HepG2 (cell line): ENCODE measurements at regions not wholly inside any gene's neighbourhood (a gene's known extent, or its start where the extent isn't known, plus 50 kb on each side); places are given as distances from the start of the nearest gene placed in this dataset.

Experiments used
- ATAC-seq: fragments of 200-7000 bp; cut with Tn5 transposase; 3 replicates; pipeline ENCODE4 v1.9.1; 2020; ENCODE audit warnings: mild to moderate bottlenecking, moderate library complexity
- BruUV-seq: library from RNA; stranded (reverse); fragments of 400-500 nt; replicated peaks from 2 replicates; lab custom pipeline; 2021; lab: Mats Ljungman, UMichigan
- CTCF ChIA-PET: fragments of 300-600 bp; formaldehyde crosslinking; extraction: SDS; loops from one replicate; lab custom pipeline; 2021; ENCODE audit warnings: low total read pairs, inconsistent platforms, low intra/inter-chr PET ratio; lab: Yijun Ruan, JAX
- POLR2A ChIA-PET: fragments of 350-600 bp; sonication (Branson Sonifier 250); formaldehyde crosslinking; loops from one replicate; lab custom pipeline; 2020; ENCODE audit warnings: antibody characterized with exemption, inconsistent platforms; lab: Yijun Ruan, JAX
- DNase-seq: peaks from one replicate; pipeline ENCODE4 v3.0.0-alpha.2; 2015; ENCODE audit warnings: low spot score
- FAIRE-seq: peaks from 3 replicates; lab custom pipeline; 2011; peaks lifted over from hg19 to GRCh38; lab: Jason Lieb, UNC
- H2AFZ ChIP-seq: one replicate; pipeline ENCODE4 v1.6.1; 2011; ENCODE audit warnings: low read length, inconsistent platforms
- H3K27ac ChIP-seq: fragments of 300-600 bp; 3 replicates; pipeline ENCODE4 v1.8.0; 2011; ENCODE audit warnings: mixed run types, mild to moderate bottlenecking, mixed read lengths, low read length, inconsistent platforms; ENCODE audit not compliant: insufficient read depth; ENCODE audit errors: extremely low read length
- H3K27me3 ChIP-seq, 2 experiments: fragments of 200-600 bp in 1 of 2; 2 replicates in 1 of 2; 3 replicates in 1 of 2; pipeline versions ENCODE4 v1.6.0 to v1.8.0; 2011; ENCODE audit warnings: low read length in 2 of 2, mild to moderate bottlenecking in 2 of 2, moderate library complexity in 2 of 2, inconsistent platforms in 1 of 2; ENCODE audit not compliant: insufficient read depth in 2 of 2, control insufficient read depth in 1 of 2
- H3K36me3 ChIP-seq, 2 experiments: fragments of 200-600 bp in 1 of 2; replicated peaks in 1 of 2; 2 replicates in 1 of 2; 3 replicates in 1 of 2; pipeline versions ENCODE4 v1.5.1 to v1.8.0; 2011; ENCODE audit warnings: low read length in 2 of 2, inconsistent platforms in 1 of 2; ENCODE audit not compliant: insufficient read depth in 2 of 2, control insufficient read depth in 1 of 2
- H3K4me1 ChIP-seq: 2 replicates; pipeline ENCODE4 v1.5.1; 2012; ENCODE audit warnings: low read length, inconsistent platforms; ENCODE audit not compliant: insufficient read depth
- H3K4me2 ChIP-seq: 2 replicates; pipeline ENCODE4 v1.6.0; 2011; ENCODE audit warnings: low read depth, low read length, inconsistent platforms
- H3K4me3 ChIP-seq, 3 experiments: fragments of 200-600 bp in 1 of 3; sonication (generic), shearing (Covaris generic) in 1 of 3; replicated peaks in 1 of 3; 2 replicates each; pipeline ENCODE4 v1.5.1; 2011 to 2016; ENCODE audit warnings: low read length in 3 of 3, inconsistent platforms in 2 of 3, low read depth in 2 of 3, mild to moderate bottlenecking in 2 of 3, control low read depth in 1 of 3, mixed read lengths in 1 of 3; ENCODE audit not compliant: insufficient read depth in 1 of 3
- H3K79me2 ChIP-seq: one replicate; pipeline ENCODE4 v1.6.1; 2011; ENCODE audit warnings: low read length, inconsistent platforms; ENCODE audit not compliant: insufficient read depth
- H3K9ac ChIP-seq: 2 replicates; pipeline ENCODE4 v1.6.0; 2011; ENCODE audit warnings: mild to moderate bottlenecking, low read depth, low read length, inconsistent platforms; ENCODE audit not compliant: insufficient read depth
- H3K9me3 ChIP-seq: 2 replicates; pipeline ENCODE4 v1.5.1; 2012; ENCODE audit warnings: mild to moderate bottlenecking, low read length
- H4K20me1 ChIP-seq: 2 replicates; pipeline ENCODE4 v1.6.0; 2011; ENCODE audit warnings: inconsistent platforms, mild to moderate bottlenecking, low read length, moderate library complexity; ENCODE audit not compliant: insufficient read depth
- DMAP1 ChIP-seq: IDR thresholded peaks from 2 replicates; pipeline ENCODE4 v1.6.1; 2016
- DNMT1 ChIP-seq: sonication (generic); formaldehyde crosslinking; IDR thresholded peaks from 2 replicates; pipeline ENCODE4 v1.5.1; 2020; ENCODE audit warnings: mild to moderate bottlenecking, missing genetic modification reagents
- DPF2 ChIP-seq: sonication (generic); formaldehyde crosslinking; IDR thresholded peaks from 2 replicates; pipeline ENCODE4 v1.4.0; 2020; ENCODE audit warnings: mild to moderate bottlenecking, low read depth, missing genetic modification reagents, borderline replicate concordance
- FOXA1 ChIP-seq, 2 experiments: fragments of 450-650 bp in 1 of 2; sonication (generic) in 1 of 2; formaldehyde crosslinking in 1 of 2; IDR thresholded peaks; 2 replicates each; pipeline versions ENCODE4 v1.4.0 to v1.6.1; 2016 to 2020; ENCODE audit warnings: missing genetic modification reagents in 1 of 2
- IKZF4 ChIP-seq: sonication (generic); formaldehyde crosslinking; IDR thresholded peaks from 2 replicates; pipeline ENCODE4 v1.5.1; 2020; ENCODE audit warnings: borderline replicate concordance, mild to moderate bottlenecking, low read depth, missing genetic modification reagents; ENCODE audit errors: not compliant biosample characterization
- SMARCC2 ChIP-seq: fragments of 450-650 bp; IDR thresholded peaks from 2 replicates; pipeline ENCODE4 v1.6.1; 2017; ENCODE audit warnings: antibody characterized with exemption, mild to moderate bottlenecking
- U2AF2 ChIP-seq: fragments of 200-400 bp; formaldehyde crosslinking; IDR thresholded peaks from 2 replicates; pipeline ENCODE4 v1.6.1; 2017; ENCODE audit warnings: low read depth, mild to moderate bottlenecking, low read length
- ZBTB42 ChIP-seq: sonication (generic); formaldehyde crosslinking; IDR thresholded peaks from 2 replicates; pipeline ENCODE4 v1.5.0; 2020; ENCODE audit warnings: mild to moderate bottlenecking, missing genetic modification reagents
- ZFP36L2 ChIP-seq: sonication (generic); formaldehyde crosslinking; IDR thresholded peaks from 2 replicates; pipeline ENCODE4 v1.4.0; 2020; ENCODE audit warnings: missing genetic modification reagents
- ZNF235 ChIP-seq: sonication (generic); formaldehyde crosslinking; IDR thresholded peaks from 2 replicates; pipeline ENCODE4 v1.8.1; 2023; ENCODE audit warnings: mild to moderate bottlenecking, missing genetic modification reagents, borderline replicate concordance
- ZNF567 ChIP-seq: sonication (generic); formaldehyde crosslinking; IDR thresholded peaks from 2 replicates; pipeline ENCODE4 v1.8.1; 2023; ENCODE audit warnings: mild to moderate bottlenecking, missing genetic modification reagents, borderline replicate concordance
- WGBS: methylation state at CpG from one replicate; pipeline ENCODE4 v1.1.6; 2017; ENCODE audit warnings: low lambda C conversion rate; 5-methylcytosine and 5-hydroxymethylcytosine counted together
- in situ Hi-C: cut with HindIII; loops from 2 replicates; pipeline ENCODE4 v1.10.0; 2017; ENCODE audit warnings: low pct_unique_long_range_greater_than_20kb; ENCODE audit not compliant: extremely low pct_ligation_motif_present
- intact Hi-C: fragments of 100-400 bp; cut with micrococcal nuclease; formaldehyde crosslinking; loops from one replicate; pipeline ENCODE4 v1.10.0; 2022; ENCODE audit not compliant: unreplicated experiment
- TF ChIP-seq, protein P1 (sequence below): IDR thresholded peaks from 2 replicates; pipeline ENCODE4 v1.6.1; 2016; ENCODE audit warnings: missing biosample characterization, missing genetic modification reagents, low read depth
- TF ChIP-seq, protein P2 (sequence below): fragments of 450-650 bp; IDR thresholded peaks from 2 replicates; pipeline ENCODE4 v1.6.1; 2017
- TF ChIP-seq, protein P3 (sequence below): conservative IDR thresholded peaks from 2 replicates; pipeline ENCODE4 v1.6.1; 2018; ENCODE audit warnings: missing genetic modification reagents
- TF ChIP-seq, protein P4 (sequence below): IDR thresholded peaks from 2 replicates; pipeline ENCODE4 v1.6.1; 2016; ENCODE audit warnings: control low read depth

DNA sequence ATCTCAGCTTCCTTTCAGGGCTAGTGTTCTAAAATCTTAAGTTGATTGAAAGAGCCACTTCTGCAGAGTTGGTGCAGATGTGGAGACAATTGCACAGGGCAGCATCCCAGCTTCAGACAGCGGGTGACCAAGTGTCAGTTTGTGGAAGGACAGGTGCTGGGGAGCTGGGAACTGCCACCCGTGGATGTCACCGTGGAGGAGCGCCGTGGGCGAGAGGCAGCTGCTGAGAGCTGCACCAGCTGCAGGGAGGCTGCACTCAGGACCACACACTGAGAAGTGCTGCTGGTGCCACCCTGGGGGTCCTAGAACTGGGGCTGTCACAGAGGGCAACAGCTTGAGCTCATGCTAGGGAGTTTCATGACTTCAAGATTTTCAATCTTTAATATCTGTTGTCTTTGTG lies 543.0 kb upstream of the FZD8 start:
- 47% methylated on average over 5 of the region's 6 CpGs for WGBS
- H3K36me3 ChIP-seq: no peaks in the 10 kb centered on the region
- H3K27ac ChIP-seq: no peak overlapping the region
- TF ChIP-seq DNMT1 (CRISPR knock-in tag): no peak
- no peak for TF ChIP-seq SMARCC2
- TF ChIP-seq, protein P1, sequence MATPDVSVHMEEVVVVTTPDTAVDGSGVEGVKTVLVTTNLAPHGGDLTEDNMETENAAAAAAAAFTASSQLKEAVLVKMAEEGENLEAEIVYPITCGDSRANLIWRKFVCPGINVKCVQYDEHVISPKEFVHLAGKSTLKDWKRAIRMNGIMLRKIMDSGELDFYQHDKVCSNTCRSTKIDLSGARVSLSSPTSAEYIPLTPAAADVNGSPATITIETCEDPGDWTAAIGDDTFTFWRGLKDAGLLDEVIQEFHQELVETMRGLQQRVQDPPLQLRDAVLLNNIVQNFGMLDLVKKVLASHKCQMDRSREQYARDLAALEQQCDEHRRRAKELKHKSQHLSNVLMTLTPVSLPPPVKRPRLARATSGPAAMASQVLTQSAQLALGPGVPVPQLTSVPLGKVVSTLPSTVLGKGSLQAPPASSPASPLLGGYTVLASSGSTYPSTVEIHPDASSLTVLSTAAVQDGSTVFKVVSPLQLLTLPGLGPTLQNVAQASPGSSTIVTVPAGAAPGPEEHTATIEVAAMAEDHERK (CRISPR knock-in tag): no peak
- TF ChIP-seq IKZF4: no peak
- TF ChIP-seq, all 625 proteins: peak for 0
- Histone ChIP-seq H3K79me2 (no peaks in the 10 kb centered on the region), H3K4me2 (no peak overlapping the region), H3K27me3 (no peaks in the 10 kb centered on the region), H2AFZ (no peak overlapping the region), H3K4me1 (no peaks in the 10 kb centered on the region), H3K9ac (no peak overlapping the region), H3K4me3 (no peak overlapping the region), H4K20me1 (no peaks in the 10 kb centered on the region), H3K9me3 (0 out of 2 replicates have a peak, but pooled peaks cover 4% of the 10 kb centered on the region)
- ATAC-seq (no peak), FAIRE-seq (no peak), DNase-seq (no peak)
- in situ Hi-C loops: no loop called here
- POLR2A ChIA-PET: no interaction called here
- no TSS peak for BruUV-seq
- CTCF ChIA-PET: no interaction called here
- intact Hi-C loops: no loop called here

DNA sequence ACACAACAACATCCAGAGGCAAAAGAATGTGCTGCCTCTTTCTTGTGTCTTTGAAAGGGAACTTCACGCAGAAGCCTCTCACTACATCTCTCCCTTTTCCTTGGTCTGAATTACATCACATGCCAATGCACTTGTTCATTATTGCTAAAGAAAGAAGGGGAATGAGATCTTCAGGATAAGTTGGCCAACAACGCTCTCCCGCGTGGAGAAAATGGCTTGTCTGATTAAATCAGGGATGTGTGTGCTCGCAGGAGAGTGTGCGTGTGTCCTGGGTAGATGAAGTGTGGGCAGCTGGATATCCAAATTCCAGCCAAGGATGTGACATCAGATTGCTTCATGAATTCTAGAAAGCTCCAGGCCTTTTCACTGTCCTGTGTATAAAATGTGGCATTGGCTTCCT lies 541.6 kb upstream of the FZD8 start:
- H3K4me2 ChIP-seq: no peak overlapping the region
- in situ Hi-C loops (no loop called here), intact Hi-C loops (no loop called here)
- CTCF ChIA-PET: no interaction called here
- BruUV-seq: no TSS peak
- H4K20me1 ChIP-seq: no peaks in the 10 kb centered on the region
- POLR2A ChIA-PET: no interaction called here
- 57% methylated on average over 6 of the region's 6 CpGs for whole genome bisulfite sequencing
- FAIRE-seq: no peak
- H3K27ac ChIP-seq: no peak overlapping the region
- no peak overlapping the region for H3K9ac ChIP-seq
- DNase-seq: no peak
- H3K27me3 ChIP-seq: no peaks in the 10 kb centered on the region
- H3K4me1 ChIP-seq: no peaks in the 10 kb centered on the region
- no peaks in the 10 kb centered on the region for H3K79me2 ChIP-seq
- H3K4me3 ChIP-seq: no peak overlapping the region
- H2AFZ ChIP-seq: no peak overlapping the region
- H3K9me3 ChIP-seq: no peaks in the 10 kb centered on the region
- no peak for ATAC-seq
- H3K36me3 ChIP-seq: no peaks in the 10 kb centered on the region
- TF ChIP-seq U2AF2 (no peak), ZNF235 (CRISPR knock-in tag) (no peak), ZFP36L2 (CRISPR knock-in tag) (no peak), FOXA1 (IDR thresholded peaks at IDR 0.05) (no peak), FOXA1 (CRISPR knock-in tag; IDR thresholded peaks at IDR 0.05) (no peak), DPF2 (CRISPR knock-in tag) (no peak), ZBTB42 (CRISPR knock-in tag) (no peak), ZNF567 (CRISPR knock-in tag) (no peak), DMAP1 (CRISPR knock-in tag) (no peak)
- TF ChIP-seq, protein P2, sequence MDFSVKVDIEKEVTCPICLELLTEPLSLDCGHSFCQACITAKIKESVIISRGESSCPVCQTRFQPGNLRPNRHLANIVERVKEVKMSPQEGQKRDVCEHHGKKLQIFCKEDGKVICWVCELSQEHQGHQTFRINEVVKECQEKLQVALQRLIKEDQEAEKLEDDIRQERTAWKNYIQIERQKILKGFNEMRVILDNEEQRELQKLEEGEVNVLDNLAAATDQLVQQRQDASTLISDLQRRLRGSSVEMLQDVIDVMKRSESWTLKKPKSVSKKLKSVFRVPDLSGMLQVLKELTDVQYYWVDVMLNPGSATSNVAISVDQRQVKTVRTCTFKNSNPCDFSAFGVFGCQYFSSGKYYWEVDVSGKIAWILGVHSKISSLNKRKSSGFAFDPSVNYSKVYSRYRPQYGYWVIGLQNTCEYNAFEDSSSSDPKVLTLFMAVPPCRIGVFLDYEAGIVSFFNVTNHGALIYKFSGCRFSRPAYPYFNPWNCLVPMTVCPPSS: no peak
- TF ChIP-seq, protein P3, sequence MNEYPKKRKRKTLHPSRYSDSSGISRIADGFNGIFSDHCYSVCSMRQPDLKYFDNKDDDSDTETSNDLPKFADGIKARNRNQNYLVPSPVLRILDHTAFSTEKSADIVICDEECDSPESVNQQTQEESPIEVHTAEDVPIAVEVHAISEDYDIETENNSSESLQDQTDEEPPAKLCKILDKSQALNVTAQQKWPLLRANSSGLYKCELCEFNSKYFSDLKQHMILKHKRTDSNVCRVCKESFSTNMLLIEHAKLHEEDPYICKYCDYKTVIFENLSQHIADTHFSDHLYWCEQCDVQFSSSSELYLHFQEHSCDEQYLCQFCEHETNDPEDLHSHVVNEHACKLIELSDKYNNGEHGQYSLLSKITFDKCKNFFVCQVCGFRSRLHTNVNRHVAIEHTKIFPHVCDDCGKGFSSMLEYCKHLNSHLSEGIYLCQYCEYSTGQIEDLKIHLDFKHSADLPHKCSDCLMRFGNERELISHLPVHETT (CRISPR knock-in tag): no peak
- TF ChIP-seq, protein P4, sequence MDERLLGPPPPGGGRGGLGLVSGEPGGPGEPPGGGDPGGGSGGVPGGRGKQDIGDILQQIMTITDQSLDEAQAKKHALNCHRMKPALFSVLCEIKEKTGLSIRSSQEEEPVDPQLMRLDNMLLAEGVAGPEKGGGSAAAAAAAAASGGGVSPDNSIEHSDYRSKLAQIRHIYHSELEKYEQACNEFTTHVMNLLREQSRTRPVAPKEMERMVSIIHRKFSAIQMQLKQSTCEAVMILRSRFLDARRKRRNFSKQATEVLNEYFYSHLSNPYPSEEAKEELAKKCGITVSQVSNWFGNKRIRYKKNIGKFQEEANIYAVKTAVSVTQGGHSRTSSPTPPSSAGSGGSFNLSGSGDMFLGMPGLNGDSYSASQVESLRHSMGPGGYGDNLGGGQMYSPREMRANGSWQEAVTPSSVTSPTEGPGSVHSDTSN: no peak
